Effector memory CD8-positive, alpha-beta T cell (primary cell): ENCODE measurements at regions not wholly inside any gene's neighbourhood (a gene's known extent, or its start where the extent isn't known, plus 50 kb on each side); places are given as distances from the start of the nearest gene placed in this dataset.

Source experiments
- ATAC-seq: fragments of 150-1000 bp; cut with Tn5 transposase; replicated peaks from 2 replicates; pipeline ENCODE4 v1.10.0; 2021; ENCODE audit warnings: mild to moderate bottlenecking, moderate library complexity
- DNase-seq, 3 experiments: peaks; one replicate each; pipeline ENCODE4 v3.0.0; 2021
- H3K27ac Mint-ChIP-seq, 2 donors: one replicate each; pipeline ENCODE4 v1.8.0; 2022; ENCODE audit warnings: mild to moderate bottlenecking in 2 of 2, mixed read lengths in 2 of 2, moderate library complexity in 2 of 2
- H3K27me3 Mint-ChIP-seq, 2 donors: one replicate each; pipeline ENCODE4 v1.8.0; 2022; ENCODE audit warnings: mixed read lengths in 2 of 2
- H3K36me3 Mint-ChIP-seq: one replicate; pipeline ENCODE4 v1.8.0; 2022; ENCODE audit warnings: mild to moderate bottlenecking, moderate library complexity, mixed read lengths; ENCODE audit not compliant: insufficient read depth
- H3K4me1 Mint-ChIP-seq, 2 donors: one replicate each; pipeline ENCODE4 v1.8.0; 2022; ENCODE audit warnings: low read depth in 2 of 2, mixed read lengths in 2 of 2
- H3K4me3 Mint-ChIP-seq, 2 donors: one replicate each; pipeline ENCODE4 v1.8.0; 2022; ENCODE audit warnings: mild to moderate bottlenecking in 2 of 2, mixed read lengths in 2 of 2, moderate library complexity in 2 of 2
- H3K9me3 Mint-ChIP-seq, 2 donors: one replicate each; pipeline ENCODE4 v1.8.0; 2022; ENCODE audit warnings: mixed read lengths in 2 of 2

DNA sequence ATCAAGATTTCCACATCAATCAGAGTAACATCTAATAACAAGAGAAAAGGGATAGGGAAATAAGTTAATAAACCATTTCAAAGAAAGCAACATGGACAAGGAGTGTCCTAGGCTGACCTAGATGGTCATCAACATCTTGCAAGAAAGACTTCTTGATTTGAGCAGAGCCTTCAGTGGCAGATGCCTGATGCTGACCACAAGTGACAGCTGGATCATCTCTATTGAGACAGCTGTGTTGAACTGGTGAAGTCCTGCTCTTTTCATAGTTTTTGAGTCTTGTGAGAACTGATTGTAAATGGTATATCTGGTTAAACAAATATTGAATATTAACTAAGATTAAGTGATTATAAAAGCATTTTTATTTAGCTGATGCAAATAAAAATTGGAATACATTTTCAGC lies 1083.6 kb upstream of the LRFN5 start:
- H3K27ac Mint-ChIP-seq = no peak overlapping the region
- DNase-seq = no peak
- ATAC-seq = no peak
- no peaks in the 10 kb centered on the region for H3K27me3 Mint-ChIP-seq
- H3K36me3 Mint-ChIP-seq = no peaks in the 10 kb centered on the region
- no peaks in the 10 kb centered on the region for H3K4me1 Mint-ChIP-seq
- H3K9me3 Mint-ChIP-seq = peaks cover 0 to 5% of the 10 kb centered on the region in 2 donors
- H3K4me3 Mint-ChIP-seq = no peak overlapping the region

DNA sequence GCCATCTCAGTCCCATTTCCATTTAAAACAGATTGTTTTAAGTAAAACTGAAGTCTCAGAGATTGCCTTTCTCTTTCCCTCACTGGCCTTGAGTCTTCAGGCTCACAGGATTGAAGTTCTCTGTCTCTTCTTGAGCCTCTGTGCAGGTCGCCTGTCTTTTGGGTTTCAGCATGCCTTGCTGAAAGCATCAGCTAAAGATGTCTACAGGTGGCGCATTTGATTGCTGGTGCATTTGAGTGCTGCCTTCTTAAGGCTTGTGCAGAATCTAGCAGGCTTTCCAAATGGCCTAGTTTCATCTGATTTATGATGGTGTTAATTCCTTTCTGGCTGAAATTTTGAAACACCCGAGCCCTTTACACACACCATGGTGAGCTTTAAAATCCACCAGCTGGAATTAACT lies 1062.2 kb upstream of the FBXO33 start:
- Mint-ChIP-seq H3K9me3 (peaks cover 5 to 6% of the 10 kb centered on the region in 2 donors), H3K36me3 (no peaks in the 10 kb centered on the region), H3K4me3 (no peak overlapping the region), H3K27me3 (no peaks in the 10 kb centered on the region), H3K27ac (no peak overlapping the region), H3K4me1 (no peaks in the 10 kb centered on the region)
- ATAC-seq (no peak), DNase-seq (no peak)

DNA sequence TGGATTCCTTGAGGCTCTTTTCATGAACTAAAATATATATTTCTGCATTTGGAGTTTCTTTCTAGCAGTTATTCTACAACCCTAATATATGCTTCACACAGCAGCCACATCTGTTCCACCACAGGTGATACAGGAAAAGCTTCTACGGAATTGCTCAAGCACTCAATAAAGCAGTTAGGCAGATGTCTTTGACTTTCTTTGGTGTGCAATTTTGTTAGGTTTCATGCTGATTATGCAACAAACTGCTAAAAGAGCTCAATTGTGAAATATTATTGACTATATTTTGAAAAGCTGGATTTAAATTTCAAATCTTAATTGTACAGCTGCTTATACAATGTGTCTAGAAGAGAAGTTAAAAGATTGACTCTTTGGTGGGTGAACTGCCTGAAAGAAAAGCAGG lies 1055.6 kb upstream of the FBXO33 start:
- Mint-ChIP-seq H3K27ac (no peak overlapping the region), H3K36me3 (no peaks in the 10 kb centered on the region), H3K27me3 (no peaks in the 10 kb centered on the region), H3K4me1 (no peaks in the 10 kb centered on the region), H3K9me3 (peaks cover 2 to 3% of the 10 kb centered on the region in 2 donors), H3K4me3 (no peak overlapping the region)
- ATAC-seq (no peak), DNase-seq (no peak)

DNA sequence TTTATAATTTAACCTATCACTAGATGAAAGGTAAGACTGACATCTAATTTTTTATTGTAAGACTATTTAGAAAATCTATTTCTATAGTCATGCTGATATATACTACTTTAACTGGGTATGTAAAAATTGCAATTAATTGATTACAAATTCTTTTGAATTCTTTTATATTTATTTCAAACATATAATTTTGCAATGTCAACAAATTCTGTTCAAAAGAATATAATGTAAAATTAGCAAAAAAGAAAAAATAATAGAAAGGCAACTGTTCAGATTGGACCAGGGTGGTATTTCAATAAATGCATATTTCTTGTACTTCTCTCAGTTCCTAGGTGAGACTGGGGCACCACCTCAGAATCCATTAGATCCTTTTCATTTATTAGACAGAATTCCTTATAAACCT lies 1053.5 kb upstream of the FBXO33 start:
- Mint-ChIP-seq H3K9me3 (peaks cover 0 to 2% of the 10 kb centered on the region in 2 donors), H3K27me3 (no peaks in the 10 kb centered on the region), H3K27ac (no peak overlapping the region), H3K4me1 (no peaks in the 10 kb centered on the region), H3K36me3 (no peaks in the 10 kb centered on the region), H3K4me3 (no peak overlapping the region)
- DNase-seq = no peak
- no peak for ATAC-seq

DNA sequence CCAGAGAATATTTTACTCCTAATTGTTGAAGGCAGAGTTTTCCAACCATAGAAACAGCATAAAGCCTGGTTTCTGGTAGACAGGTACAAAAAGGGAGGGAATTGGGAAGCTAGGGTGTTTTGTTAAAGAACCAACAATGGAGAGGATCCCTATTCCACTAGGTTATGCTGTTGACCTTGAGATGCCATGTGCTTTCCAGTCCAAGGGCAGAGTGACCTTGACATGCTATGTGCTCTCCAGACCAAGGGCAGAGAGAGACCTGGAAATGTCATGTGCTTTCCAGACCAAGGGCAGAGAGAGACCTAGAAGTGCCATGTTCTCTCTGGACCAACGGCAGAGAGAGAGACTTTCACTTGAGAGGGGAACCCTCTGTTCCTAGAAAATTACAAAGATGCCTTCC lies 1043.8 kb upstream of the FBXO33 start:
- Mint-ChIP-seq H3K27ac (no peak overlapping the region), H3K9me3 (peaks cover 6 to 18% of the 10 kb centered on the region in 2 donors), H3K27me3 (no peaks in the 10 kb centered on the region), H3K4me1 (no peaks in the 10 kb centered on the region), H3K36me3 (no peaks in the 10 kb centered on the region), H3K4me3 (no peak overlapping the region)
- DNase-seq (no peak), ATAC-seq (no peak)

DNA sequence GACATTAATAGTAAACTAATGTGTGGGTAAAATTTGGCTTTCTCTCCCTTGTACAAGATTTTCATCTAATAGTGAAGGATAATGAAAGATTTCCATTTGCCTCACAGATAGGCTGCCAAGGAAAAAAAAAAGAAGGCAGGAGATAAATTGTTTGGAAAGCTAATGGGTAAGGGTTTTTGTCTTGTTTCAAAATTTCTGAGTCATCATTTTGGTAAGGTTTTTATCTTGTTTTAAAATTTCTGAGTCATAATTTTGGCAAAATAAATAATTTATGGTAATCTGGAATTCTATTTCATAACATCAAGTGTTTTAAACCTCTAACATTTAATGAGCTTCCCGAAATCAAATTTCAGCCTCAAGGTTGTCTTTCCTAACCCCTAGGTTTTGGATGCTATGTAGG lies 1035.7 kb upstream of the FBXO33 start:
- DNase-seq (no peak), ATAC-seq (no peak)
- Mint-ChIP-seq H3K9me3 (peaks cover 0 to 10% of the 10 kb centered on the region in 2 donors), H3K27me3 (no peaks in the 10 kb centered on the region), H3K4me1 (no peaks in the 10 kb centered on the region), H3K4me3 (no peak overlapping the region), H3K36me3 (no peaks in the 10 kb centered on the region), H3K27ac (no peak overlapping the region)

DNA sequence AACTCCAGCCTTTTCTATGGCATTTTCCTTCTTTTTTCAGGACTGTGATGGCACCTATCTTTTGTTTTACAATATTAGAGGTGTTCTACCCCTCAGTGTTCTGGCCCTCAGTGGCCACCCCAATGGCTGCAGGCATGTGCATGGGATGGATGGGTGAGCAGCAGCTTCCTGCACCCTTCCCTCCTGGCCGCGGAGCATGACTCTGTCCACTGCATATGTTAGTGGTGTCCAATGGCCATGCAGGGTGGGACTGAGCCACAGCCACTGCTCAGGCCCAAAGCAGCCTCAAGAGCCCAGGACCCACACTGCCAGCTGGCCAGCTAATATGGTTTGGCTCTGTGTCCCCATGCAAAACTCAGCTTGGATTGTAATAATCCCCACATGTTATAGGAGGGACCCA lies 1032.3 kb upstream of the FBXO33 start:
- no peak for ATAC-seq
- Mint-ChIP-seq H3K4me3 (no peak overlapping the region), H3K27me3 (no peaks in the 10 kb centered on the region), H3K9me3 (peaks cover 0 to 5% of the 10 kb centered on the region in 2 donors), H3K4me1 (no peaks in the 10 kb centered on the region), H3K27ac (no peak overlapping the region), H3K36me3 (no peaks in the 10 kb centered on the region)
- no peak for DNase-seq

DNA sequence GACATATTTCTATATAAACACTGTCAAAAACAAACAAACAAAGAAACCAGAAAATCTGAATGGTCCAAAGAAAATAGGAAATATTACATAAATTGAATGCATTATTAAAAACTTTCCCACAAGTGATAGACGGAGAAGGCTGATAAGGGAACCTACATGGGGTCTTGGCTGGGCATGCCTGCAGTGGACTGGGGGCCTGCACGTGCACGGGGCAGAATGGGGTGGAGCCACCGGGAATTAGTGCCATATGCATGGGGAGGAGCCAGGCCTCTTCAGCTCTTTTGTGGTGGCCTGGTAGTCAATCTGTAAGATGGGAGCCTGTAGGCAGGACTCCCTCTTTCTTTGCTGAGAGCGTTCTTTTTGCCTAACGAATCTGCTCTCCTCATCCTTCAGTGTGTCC lies 1031.7 kb upstream of the FBXO33 start:
- Mint-ChIP-seq H3K9me3 (peaks cover 0 to 5% of the 10 kb centered on the region in 2 donors), H3K4me3 (no peak overlapping the region), H3K4me1 (no peaks in the 10 kb centered on the region), H3K27me3 (no peaks in the 10 kb centered on the region), H3K27ac (no peak overlapping the region), H3K36me3 (no peaks in the 10 kb centered on the region)
- DNase-seq = no peak
- no peak for ATAC-seq

DNA sequence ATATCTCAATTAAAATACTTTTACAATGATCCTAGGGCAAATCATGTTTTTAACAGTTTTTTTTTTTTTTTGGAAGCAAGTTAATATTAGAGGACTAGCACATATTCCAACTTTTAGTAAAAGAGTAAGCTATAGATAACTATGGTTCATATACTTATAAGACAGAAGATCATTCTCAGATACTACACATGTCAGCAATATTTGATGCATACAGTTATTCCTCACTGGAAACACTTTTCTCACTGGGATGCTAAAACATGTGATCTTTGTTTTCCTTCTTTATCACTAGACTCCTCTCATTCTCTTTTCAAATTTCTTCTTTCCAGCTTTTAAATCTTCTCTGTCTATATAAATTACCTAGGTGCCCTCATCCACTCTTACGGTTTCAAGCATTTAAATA lies 1020.4 kb upstream of the FBXO33 start:
- H3K36me3 Mint-ChIP-seq = no peaks in the 10 kb centered on the region
- H3K4me1 Mint-ChIP-seq = no peaks in the 10 kb centered on the region
- ATAC-seq (no peak), DNase-seq (no peak)
- no peaks in the 10 kb centered on the region for H3K27me3 Mint-ChIP-seq
- no peak overlapping the region for H3K27ac Mint-ChIP-seq
- no peak overlapping the region for H3K4me3 Mint-ChIP-seq
- H3K9me3 Mint-ChIP-seq = no peaks in the 10 kb centered on the region

DNA sequence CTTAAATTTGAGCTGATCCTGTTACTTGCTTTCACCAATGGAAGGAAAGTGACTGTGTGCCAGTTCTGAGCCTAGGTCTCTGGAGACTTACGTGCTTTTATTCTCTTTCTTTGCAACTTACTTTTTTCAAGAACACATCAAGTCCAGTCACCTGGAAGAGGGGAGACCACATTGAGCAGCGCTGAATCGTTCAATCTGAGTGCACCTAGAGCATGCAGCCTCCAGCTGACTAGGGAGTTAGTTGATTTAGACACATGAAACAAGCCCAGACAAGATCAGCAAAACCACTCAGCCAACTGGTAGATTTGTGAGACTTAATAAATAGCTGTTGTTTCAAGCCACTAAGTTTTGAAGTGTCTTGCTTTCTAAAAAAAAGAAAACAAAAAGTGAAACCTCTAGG lies 1014.8 kb upstream of the FBXO33 start:
- peaks cover 5 to 8% of the 10 kb centered on the region in 2 donors for H3K9me3 Mint-ChIP-seq
- H3K4me3 Mint-ChIP-seq = no peak overlapping the region
- ATAC-seq = no peak
- H3K27ac Mint-ChIP-seq = no peak overlapping the region
- no peak for DNase-seq
- H3K36me3 Mint-ChIP-seq = no peaks in the 10 kb centered on the region
- H3K27me3 Mint-ChIP-seq = no peaks in the 10 kb centered on the region
- H3K4me1 Mint-ChIP-seq = no peaks in the 10 kb centered on the region

DNA sequence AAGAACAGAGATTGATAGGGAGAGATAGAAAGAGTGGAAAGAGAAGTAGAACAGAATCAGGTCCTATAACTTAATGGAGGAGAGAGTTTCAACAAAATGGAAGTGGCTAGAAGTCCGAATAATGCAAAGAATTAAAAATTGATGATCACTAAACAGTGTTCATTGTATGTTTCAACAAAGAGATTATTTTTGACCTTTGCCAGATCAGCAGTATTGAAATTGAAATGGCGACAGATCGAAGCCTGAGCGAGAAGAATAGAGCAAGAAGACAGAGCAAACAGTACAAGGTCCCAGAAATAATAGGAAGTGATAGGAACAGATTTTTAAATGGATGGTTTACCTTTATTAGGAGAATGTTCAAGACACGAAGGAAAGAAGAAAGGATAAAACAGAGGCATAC lies 1012.8 kb upstream of the FBXO33 start:
- peaks cover 5 to 8% of the 10 kb centered on the region in 2 donors for H3K9me3 Mint-ChIP-seq
- H3K27me3 Mint-ChIP-seq = no peaks in the 10 kb centered on the region
- DNase-seq (no peak), ATAC-seq (no peak)
- no peaks in the 10 kb centered on the region for H3K36me3 Mint-ChIP-seq
- no peak overlapping the region for H3K4me3 Mint-ChIP-seq
- H3K4me1 Mint-ChIP-seq = no peaks in the 10 kb centered on the region
- H3K27ac Mint-ChIP-seq = no peak overlapping the region

DNA sequence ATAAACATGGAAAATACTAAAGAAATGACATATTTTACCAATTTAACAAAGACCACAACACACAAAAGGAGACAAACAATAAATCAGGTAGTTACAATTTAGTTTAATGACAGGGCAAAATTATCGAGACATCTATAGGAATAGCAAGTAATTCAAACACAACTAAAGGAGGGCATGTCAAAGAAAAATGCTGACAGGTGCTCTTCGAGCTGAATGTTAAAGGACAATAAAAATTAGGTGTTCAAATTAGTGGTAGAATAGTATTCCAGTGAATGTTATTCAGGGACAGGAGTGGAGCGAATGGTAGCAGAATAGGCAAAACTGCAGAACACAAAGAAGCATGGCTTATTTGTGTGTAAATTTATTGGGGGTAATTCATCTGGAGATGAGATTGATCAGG lies 1004.3 kb upstream of the FBXO33 start:
- Mint-ChIP-seq H3K36me3 (no peaks in the 10 kb centered on the region), H3K27ac (no peak overlapping the region), H3K4me1 (no peaks in the 10 kb centered on the region), H3K27me3 (no peaks in the 10 kb centered on the region), H3K9me3 (peaks cover 0 to 2% of the 10 kb centered on the region in 2 donors), H3K4me3 (no peak overlapping the region)
- ATAC-seq (no peak), DNase-seq (no peak)

DNA sequence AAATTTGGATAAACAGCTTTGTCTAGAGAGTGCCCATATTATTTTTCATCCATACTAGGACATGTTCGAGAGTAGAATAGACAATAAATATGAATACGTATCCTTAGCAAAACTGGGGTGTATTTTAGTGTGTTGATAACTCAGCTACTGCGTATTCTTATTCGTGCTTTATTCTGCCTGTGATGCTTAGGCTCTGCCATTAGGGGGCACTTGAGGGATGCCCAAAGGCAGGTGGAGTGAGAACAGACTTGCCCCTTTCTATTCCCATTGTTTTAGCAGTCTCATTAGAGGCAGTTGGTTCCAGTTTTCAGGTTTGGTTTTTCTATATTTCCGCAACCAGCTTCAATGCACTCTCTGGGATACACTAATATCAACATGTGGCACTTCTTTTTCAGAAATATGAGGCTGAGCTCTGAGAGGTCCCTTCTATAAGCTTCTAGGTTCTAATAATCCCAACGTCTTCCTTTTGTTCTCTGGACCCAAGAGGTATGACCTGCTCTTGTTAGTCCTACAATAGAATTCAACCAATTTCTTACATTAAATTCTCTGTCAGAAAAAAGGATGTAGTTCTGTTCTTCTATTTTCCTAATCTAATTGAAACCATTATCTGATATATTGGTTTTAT lies 985.7 kb upstream of the FBXO33 start:
- Mint-ChIP-seq H3K4me1 (no peaks in the 10 kb centered on the region), H3K27ac (no peak overlapping the region), H3K4me3 (no peak overlapping the region), H3K36me3 (no peaks in the 10 kb centered on the region), H3K27me3 (no peaks in the 10 kb centered on the region), H3K9me3 (peaks cover 0 to 6% of the 10 kb centered on the region in 2 donors)
- no peak for ATAC-seq
- no peak for DNase-seq

DNA sequence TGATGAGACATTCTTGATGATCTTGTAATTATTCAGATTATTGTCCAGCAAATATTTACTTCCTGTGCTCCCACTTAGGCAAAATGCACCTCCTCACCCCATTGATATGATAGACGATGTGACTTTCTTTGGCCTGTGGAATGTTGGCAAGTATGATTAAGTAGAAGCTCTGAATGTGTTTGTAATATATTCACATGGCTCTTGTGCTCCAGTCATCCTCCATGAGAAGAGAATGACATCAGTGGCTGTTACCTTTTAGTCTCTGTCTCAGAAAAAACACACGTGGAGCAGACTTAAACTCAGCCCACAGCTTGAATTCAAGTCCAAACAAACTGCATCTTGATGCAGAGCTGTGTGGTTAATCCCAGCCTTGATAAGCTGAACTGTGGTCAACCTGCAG lies 984.3 kb upstream of the FBXO33 start:
- H3K36me3 Mint-ChIP-seq = no peaks in the 10 kb centered on the region
- H3K27ac Mint-ChIP-seq = no peak overlapping the region
- H3K4me1 Mint-ChIP-seq = no peaks in the 10 kb centered on the region
- no peak overlapping the region for H3K4me3 Mint-ChIP-seq
- DNase-seq (no peak), ATAC-seq (no peak)
- H3K27me3 Mint-ChIP-seq = no peaks in the 10 kb centered on the region
- peaks cover 0 to 6% of the 10 kb centered on the region in 2 donors for H3K9me3 Mint-ChIP-seq

DNA sequence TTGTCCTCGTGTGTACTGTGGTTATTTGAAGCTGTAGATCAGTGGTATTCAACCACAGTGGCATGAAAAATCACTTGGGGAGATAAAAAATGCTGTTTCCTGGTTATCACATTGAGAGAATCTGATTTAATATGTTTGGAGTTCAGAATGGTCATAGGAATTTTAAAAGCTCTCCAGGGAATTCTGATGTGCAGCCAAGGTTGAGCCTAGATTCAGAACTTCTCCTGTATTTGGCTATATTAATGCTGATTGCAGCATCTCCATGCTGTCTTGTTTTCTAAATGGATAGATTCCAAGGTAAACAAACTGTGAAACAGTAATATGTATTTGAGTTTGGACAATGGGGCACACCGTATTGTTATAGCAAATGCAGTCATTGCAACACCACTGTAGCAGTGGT lies 982.2 kb upstream of the FBXO33 start:
- no peaks in the 10 kb centered on the region for H3K4me1 Mint-ChIP-seq
- DNase-seq = no peak
- peaks cover 5 to 10% of the 10 kb centered on the region in 2 donors for H3K9me3 Mint-ChIP-seq
- no peak overlapping the region for H3K27ac Mint-ChIP-seq
- no peak for ATAC-seq
- H3K36me3 Mint-ChIP-seq = no peaks in the 10 kb centered on the region
- no peaks in the 10 kb centered on the region for H3K27me3 Mint-ChIP-seq
- H3K4me3 Mint-ChIP-seq = no peak overlapping the region
